ENCODE measurements at regions not wholly inside any gene's neighbourhood (a gene's known extent, or its start where the extent isn't known, plus 50 kb on each side); places are given as distances from the start of the nearest gene placed in this dataset.
"Not testable (repeated sequence)": the region's sequence is repeated elsewhere in the genome, so short reads cannot be mapped to it uniquely, and the experiment has no call there.

DNA sequence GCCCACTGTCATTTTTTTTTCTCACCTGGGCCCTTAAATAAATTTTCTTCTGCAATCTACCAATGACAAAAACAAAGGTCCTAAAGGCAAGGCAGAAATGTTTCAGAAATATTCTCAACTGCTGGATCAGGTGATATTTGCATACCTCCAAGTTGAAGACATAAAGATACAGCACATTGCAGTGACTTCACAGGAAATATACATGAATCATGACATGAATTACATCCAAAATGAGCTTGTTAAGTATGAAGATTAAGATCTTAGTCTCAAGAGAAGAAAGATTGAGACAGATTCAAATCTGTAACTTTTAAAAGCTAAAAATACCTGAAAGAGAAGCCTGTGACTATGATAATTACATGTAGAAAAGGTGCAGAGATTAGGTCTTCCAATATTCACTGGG, 207.8 kb downstream of the SIPA1L2 start:
- DNase-seq: no peak
- no peaks in the 10 kb centered on the region for H3K27me3 ChIP-seq
- H3K4me3 ChIP-seq (replicated peaks in 1 of 3): no peak overlapping the region
- no peaks in the 10 kb centered on the region for H3K36me3 ChIP-seq
- H3K27ac ChIP-seq: no peak overlapping the region
- intact Hi-C loops (cut with DNase I): no loop called here
- peaks cover 15 to 24% of the 10 kb centered on the region in 2 donors for H3K4me1 ChIP-seq
- H3K9me3 ChIP-seq: no peaks in the 10 kb centered on the region
- TF ChIP-seq, protein P1, sequence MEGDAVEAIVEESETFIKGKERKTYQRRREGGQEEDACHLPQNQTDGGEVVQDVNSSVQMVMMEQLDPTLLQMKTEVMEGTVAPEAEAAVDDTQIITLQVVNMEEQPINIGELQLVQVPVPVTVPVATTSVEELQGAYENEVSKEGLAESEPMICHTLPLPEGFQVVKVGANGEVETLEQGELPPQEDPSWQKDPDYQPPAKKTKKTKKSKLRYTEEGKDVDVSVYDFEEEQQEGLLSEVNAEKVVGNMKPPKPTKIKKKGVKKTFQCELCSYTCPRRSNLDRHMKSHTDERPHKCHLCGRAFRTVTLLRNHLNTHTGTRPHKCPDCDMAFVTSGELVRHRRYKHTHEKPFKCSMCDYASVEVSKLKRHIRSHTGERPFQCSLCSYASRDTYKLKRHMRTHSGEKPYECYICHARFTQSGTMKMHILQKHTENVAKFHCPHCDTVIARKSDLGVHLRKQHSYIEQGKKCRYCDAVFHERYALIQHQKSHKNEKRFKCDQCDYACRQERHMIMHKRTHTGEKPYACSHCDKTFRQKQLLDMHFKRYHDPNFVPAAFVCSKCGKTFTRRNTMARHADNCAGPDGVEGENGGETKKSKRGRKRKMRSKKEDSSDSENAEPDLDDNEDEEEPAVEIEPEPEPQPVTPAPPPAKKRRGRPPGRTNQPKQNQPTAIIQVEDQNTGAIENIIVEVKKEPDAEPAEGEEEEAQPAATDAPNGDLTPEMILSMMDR (IDR thresholded peaks at IDR 0.05): no peak
- no peak for TF ChIP-seq POLR2A (IDR thresholded peaks at IDR 0.05)

GRCh38 chr1:232421143-232421796, 208.7 kb downstream of the SIPA1L2 start:
- TF ChIP-seq, protein P1 (IDR thresholded peaks at IDR 0.05): no peak
- TF ChIP-seq POLR2A (IDR thresholded peaks at IDR 0.05): no peak
- Histone ChIP-seq H3K27me3 (no peaks in the 10 kb centered on the region), H3K36me3 (no peaks in the 10 kb centered on the region), H3K4me3 (replicated peaks in 1 of 3) (no peak overlapping the region), H3K9me3 (no peaks in the 10 kb centered on the region), H3K27ac (no peak overlapping the region), H3K4me1 (peaks cover 15 to 27% of the 10 kb centered on the region in 2 donors)
- WGBS, 2 donors: 95 to 97% methylated on average over 9 of the region's 9 CpGs
- DNase-seq: no peak
- intact Hi-C loops (cut with DNase I): no loop called here

DNA sequence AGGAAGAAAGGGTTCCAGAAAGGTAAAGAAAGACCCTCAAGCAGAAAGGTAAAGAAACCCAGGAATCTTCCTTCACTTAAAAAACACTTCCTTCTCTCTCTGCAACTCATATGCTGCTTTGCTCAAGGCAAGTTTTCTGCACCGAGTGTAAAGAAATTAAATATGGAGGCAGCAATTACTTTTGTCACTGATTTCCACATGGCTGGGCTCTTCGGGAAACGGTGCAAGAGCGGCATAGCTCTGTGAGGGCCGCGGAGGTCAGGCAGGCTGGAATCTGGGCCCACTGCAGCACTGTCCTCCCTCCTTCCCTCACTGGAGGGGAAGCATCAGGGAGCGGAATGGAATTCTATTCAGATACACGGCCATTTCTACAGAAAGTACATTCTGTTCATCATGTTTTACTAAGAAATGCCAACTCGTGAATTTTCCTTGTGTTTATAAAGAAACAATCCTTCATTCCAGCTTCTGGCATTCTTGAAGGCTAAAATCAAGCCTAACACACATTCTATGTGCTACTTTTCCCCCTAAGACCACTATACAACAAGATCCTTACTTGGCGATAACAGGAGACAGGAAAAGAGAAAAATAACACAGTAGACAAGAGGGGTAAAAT, 212.2 kb downstream of the SIPA1L2 start:
- Histone ChIP-seq H3K36me3 (peaks cover 0 to 6% of the 10 kb centered on the region in 2 donors), H3K27me3 (no peaks in the 10 kb centered on the region)
- DNase-seq: no peak

DNA sequence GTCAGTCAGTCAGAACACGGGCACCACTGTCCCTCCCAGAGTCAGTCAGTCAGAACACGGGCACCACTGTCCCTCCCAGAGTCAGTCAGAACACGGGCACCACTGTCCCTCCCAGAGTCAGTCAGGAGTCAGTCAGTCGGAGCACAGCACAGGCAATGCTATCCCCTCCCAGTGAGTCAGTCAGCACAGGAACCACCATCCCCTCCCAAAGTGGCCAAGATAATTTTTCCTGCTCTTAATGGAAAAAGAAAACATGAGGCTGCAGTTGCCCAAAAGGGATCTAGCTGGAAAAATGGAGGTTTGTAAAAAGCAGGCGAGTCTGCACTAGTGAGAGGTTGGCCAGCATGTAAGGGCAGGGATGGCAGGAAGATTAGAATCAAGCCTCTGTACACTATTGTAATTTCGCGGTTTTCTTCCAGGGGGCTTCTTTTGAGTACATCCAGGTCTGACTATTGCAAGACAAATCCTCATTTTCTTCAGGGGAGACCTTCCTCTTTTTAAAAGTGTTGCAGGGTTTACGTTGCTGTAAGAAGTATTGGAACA, 213.8 kb downstream of the SIPA1L2 start:
- H3K27ac ChIP-seq: peak overlapping the region in 2 of 3 donors; percentile 58 to 71

More for the DNA sequence above, 212.2 kb downstream of the SIPA1L2 start:
- no peak overlapping the region for H3K27ac ChIP-seq
- intact Hi-C loops (cut with DNase I): no loop called here
- peaks cover 4 to 13% of the 10 kb centered on the region in 2 donors for H3K4me1 ChIP-seq
- H3K4me3 ChIP-seq (replicated peaks in 1 of 3): no peak overlapping the region
- H3K9me3 ChIP-seq: no peaks in the 10 kb centered on the region
- 87% methylated on average over 10 of the region's 10 CpGs for WGBS, 2 donors
- TF ChIP-seq, protein P1 (IDR thresholded peaks at IDR 0.05): no peak
- TF ChIP-seq POLR2A (IDR thresholded peaks at IDR 0.05): no peak

DNA sequence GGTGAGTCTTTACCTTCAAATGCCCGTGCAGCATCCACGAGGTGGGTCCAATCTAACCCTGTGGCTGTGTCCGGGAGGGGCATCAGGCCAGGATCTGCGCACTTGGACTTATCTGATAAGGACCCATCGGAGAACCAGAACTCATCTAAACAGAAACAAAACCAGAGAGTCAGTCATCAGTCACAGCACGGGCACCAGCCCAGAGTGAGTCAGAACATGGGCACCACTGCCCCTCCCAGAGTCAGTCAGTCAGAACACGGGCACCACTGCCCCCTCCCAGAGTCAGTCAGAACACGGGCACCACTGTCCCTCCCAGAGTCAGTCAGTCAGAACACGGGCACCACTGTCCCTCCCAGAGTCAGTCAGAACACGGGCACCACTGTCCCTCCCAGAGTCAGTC, 214.5 kb downstream of the SIPA1L2 start:
- Histone ChIP-seq H3K4me3 (replicated peaks in 1 of 3) (peak overlapping the region in 1 of 3 donors; percentile 8), H3K27ac (peak overlapping the region in 2 of 3 donors; percentile 71 to 80), H3K4me1 (peaks cover 4 to 13% of the 10 kb centered on the region in 2 donors)
- H3K9me3 ChIP-seq; intact Hi-C loops (cut with DNase I); H3K27me3 ChIP-seq; H3K36me3 ChIP-seq: not testable (repeated sequence)
- WGBS, 2 donors: 40 to 53% methylated on average over 3 to 9 of the region's 10 CpGs
- peak; percentile 72 to 83 for DNase-seq

More for the DNA sequence above, 213.8 kb downstream of the SIPA1L2 start:
- H3K4me1 ChIP-seq: peaks cover 4 to 13% of the 10 kb centered on the region in 2 donors
- peak; percentile 62 to 68 for DNase-seq
- H3K36me3 ChIP-seq: peaks cover 0 to 6% of the 10 kb centered on the region in 2 donors
- intact Hi-C loops (cut with DNase I): no loop called here
- H3K9me3 ChIP-seq: no peaks in the 10 kb centered on the region
- 60 to 64% methylated on average over 6 of the region's 8 CpGs for WGBS, 2 donors
- no peaks in the 10 kb centered on the region for H3K27me3 ChIP-seq
- no peak for TF ChIP-seq POLR2A (IDR thresholded peaks at IDR 0.05)
- TF ChIP-seq, protein P1 (IDR thresholded peaks at IDR 0.05): no peak
- no peak overlapping the region for H3K4me3 ChIP-seq (replicated peaks in 1 of 3)
